ENCODE measurements at regions not wholly inside any gene's neighbourhood (a gene's known extent, or its start where the extent isn't known, plus 50 kb on each side); places are given as distances from the start of the nearest gene placed in this dataset.

DNA sequence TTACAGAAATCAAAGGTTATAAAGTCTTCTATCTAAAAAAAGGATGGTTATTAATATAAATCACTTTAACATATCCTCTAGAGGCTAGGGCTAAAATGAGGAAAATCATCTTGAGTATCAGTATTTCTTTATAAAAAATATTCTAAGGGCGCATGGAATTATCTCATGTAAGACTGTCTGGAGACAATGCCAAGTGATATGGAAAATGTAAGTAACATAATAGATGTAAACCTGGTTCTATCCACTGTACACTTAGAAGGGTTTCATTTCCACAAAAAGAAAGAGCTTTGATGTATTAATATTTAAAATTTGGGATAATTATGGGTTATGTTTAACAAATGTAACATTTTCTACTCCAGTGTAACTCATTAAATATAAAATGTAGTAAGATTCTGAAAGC lies 95.9 kb upstream of the DPH5 start:
- intact Hi-C loops (cut with DNase I; ENCODE audit: low total_unique reads), result no loop called here
- H3K4me3 ChIP-seq, result no peak overlapping the region
- no peaks in the 10 kb centered on the region for H3K27me3 ChIP-seq (replicated peaks in 1 of 7)
- H3K27ac ChIP-seq, result no peak overlapping the region
- H3K36me3 ChIP-seq, result no peaks in the 10 kb centered on the region
- no peaks in the 10 kb centered on the region for H3K9me3 ChIP-seq
- 83 to 93% (median 90%) methylated on average over 1 of the region's 1 CpG for WGBS, 5 donors
- peaks cover 0 to 27% (median 14%) of the 10 kb centered on the region in 6 donors for H3K4me1 ChIP-seq
- TF ChIP-seq POLR2AphosphoS5 (IDR thresholded peaks at IDR 0.05) (no peak), POLR2A (IDR thresholded peaks at IDR 0.05) (no peak)
- TF ChIP-seq, protein P1, sequence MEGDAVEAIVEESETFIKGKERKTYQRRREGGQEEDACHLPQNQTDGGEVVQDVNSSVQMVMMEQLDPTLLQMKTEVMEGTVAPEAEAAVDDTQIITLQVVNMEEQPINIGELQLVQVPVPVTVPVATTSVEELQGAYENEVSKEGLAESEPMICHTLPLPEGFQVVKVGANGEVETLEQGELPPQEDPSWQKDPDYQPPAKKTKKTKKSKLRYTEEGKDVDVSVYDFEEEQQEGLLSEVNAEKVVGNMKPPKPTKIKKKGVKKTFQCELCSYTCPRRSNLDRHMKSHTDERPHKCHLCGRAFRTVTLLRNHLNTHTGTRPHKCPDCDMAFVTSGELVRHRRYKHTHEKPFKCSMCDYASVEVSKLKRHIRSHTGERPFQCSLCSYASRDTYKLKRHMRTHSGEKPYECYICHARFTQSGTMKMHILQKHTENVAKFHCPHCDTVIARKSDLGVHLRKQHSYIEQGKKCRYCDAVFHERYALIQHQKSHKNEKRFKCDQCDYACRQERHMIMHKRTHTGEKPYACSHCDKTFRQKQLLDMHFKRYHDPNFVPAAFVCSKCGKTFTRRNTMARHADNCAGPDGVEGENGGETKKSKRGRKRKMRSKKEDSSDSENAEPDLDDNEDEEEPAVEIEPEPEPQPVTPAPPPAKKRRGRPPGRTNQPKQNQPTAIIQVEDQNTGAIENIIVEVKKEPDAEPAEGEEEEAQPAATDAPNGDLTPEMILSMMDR (IDR thresholded peaks at IDR 0.05 in 8 of 11, conservative IDR thresholded peaks at IDR 0.05 in 3 of 11), result no peak
- DNase-seq, result no peak

DNA sequence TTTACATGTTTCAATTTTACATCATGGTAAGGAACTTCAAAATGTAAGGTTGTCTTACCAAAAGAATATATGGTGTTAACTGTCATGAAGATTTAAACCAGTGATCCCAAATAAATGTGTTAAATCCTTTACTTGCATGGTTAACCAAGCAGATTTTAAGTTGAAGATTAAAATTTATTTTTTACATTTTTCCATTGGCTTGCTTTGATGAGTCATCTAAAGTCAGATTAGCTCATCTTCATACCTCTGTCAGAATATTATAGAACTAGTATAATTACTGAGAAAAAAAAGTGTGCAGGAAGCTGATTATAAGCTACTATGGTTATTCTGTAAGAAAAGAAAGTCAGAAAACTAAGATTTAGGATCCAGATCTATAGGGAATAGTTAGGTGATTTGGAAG lies 95.3 kb upstream of the DPH5 start:
- Histone ChIP-seq H3K4me1 (peaks cover 0 to 27% (median 14%) of the 10 kb centered on the region in 6 donors), H3K36me3 (no peaks in the 10 kb centered on the region), H3K9me3 (no peaks in the 10 kb centered on the region), H3K27me3 (replicated peaks in 1 of 7) (no peaks in the 10 kb centered on the region), H3K27ac (no peak overlapping the region), H3K4me3 (no peak overlapping the region)
- intact Hi-C loops (cut with DNase I; ENCODE audit: low total_unique reads), result no loop called here
- DNase-seq, result no peak
- no peak for TF ChIP-seq POLR2A (IDR thresholded peaks at IDR 0.05)
- TF ChIP-seq, protein P1 (IDR thresholded peaks at IDR 0.05 in 8 of 11, conservative IDR thresholded peaks at IDR 0.05 in 3 of 11), result no peak
- no peak for TF ChIP-seq POLR2AphosphoS5 (IDR thresholded peaks at IDR 0.05)

- DNase-seq, result no peak
- intact Hi-C loops (cut with DNase I; ENCODE audit: low total_unique reads), result no loop called here
- Histone ChIP-seq H3K4me1 (peaks cover 0 to 27% (median 14%) of the 10 kb centered on the region in 6 donors), H3K27me3 (replicated peaks in 1 of 7) (no peaks in the 10 kb centered on the region), H3K9me3 (no peaks in the 10 kb centered on the region), H3K4me3 (no peak overlapping the region), H3K27ac (no peak overlapping the region), H3K36me3 (no peaks in the 10 kb centered on the region)
- WGBS, 5 donors, result 79 to 91% (median 82%) methylated on average over 4 of the region's 4 CpGs
- TF ChIP-seq, protein P1 (IDR thresholded peaks at IDR 0.05 in 8 of 11, conservative IDR thresholded peaks at IDR 0.05 in 3 of 11), result no peak
- TF ChIP-seq POLR2A (IDR thresholded peaks at IDR 0.05) (no peak), POLR2AphosphoS5 (IDR thresholded peaks at IDR 0.05) (no peak)
These were observed 93.7 kb upstream of the DPH5 start for GRCh38 chr1:101119289-101119688.

- WGBS, 5 donors, result 90 to 95% (median 92%) methylated on average over 3 of the region's 3 CpGs
- intact Hi-C loops (cut with DNase I; ENCODE audit: low total_unique reads), result no loop called here
- H3K4me1 ChIP-seq, result peaks cover 11 to 22% (median 17%) of the 10 kb centered on the region in 6 donors
- no peaks in the 10 kb centered on the region for H3K36me3 ChIP-seq
- no peak for DNase-seq
- no peaks in the 10 kb centered on the region for H3K9me3 ChIP-seq
- H3K4me3 ChIP-seq, result no peak overlapping the region
- no peaks in the 10 kb centered on the region for H3K27me3 ChIP-seq (replicated peaks in 1 of 7)
- no peak overlapping the region for H3K27ac ChIP-seq
- TF ChIP-seq POLR2A (IDR thresholded peaks at IDR 0.05) (no peak), POLR2AphosphoS5 (IDR thresholded peaks at IDR 0.05) (no peak)
- TF ChIP-seq, protein P1 (IDR thresholded peaks at IDR 0.05 in 8 of 11, conservative IDR thresholded peaks at IDR 0.05 in 3 of 11), result no peak
These were observed 90.4 kb upstream of the DPH5 start for GRCh38 chr1:101116006-101116405.
